DOHH2 (cell line): ENCODE measurements at regions not wholly inside any gene's neighbourhood (a gene's known extent, or its start where the extent isn't known, plus 50 kb on each side); places are given as distances from the start of the nearest gene placed in this dataset.

Source experiments
- CTCF ChIP-seq: fragments of 200-600 bp; sonication (generic); IDR thresholded peaks from one replicate; pipeline ENCODE4 v1.5.1; 2014; ENCODE audit warnings: antibody characterized with exemption, mild to moderate bottlenecking, low read depth, low read length; ENCODE audit not compliant: poor library complexity, severe bottlenecking
- EZH2phosphoT487 ChIP-seq: fragments of 200-600 bp; sonication (generic); IDR thresholded peaks from 2 replicates; pipeline ENCODE4 v1.6.1; 2017; ENCODE audit warnings: borderline replicate concordance, mild to moderate bottlenecking, antibody characterized with exemption, low read length, moderate library complexity, mixed read lengths

- TF ChIP-seq CTCF (no peak), EZH2phosphoT487 (no peak)
Measured at GRCh38 chr12:124211753-124212152, 83.1 kb upstream of the RFLNA start.
